Tibial artery (tissue), 4 donors: ENCODE measurements at regions not wholly inside any gene's neighbourhood (a gene's known extent, or its start where the extent isn't known, plus 50 kb on each side); places are given as distances from the start of the nearest gene placed in this dataset.

Source experiments
- DNase-seq, 2 donors: peaks; one replicate each; pipeline ENCODE4 v3.0.0-alpha.2; 2019
- H3K27ac ChIP-seq, 2 donors: fragments of 200-600 bp; sonication (generic) in 1 of 2; 1 replicate in 1 of 2; 2 replicates in 1 of 2; pipeline ENCODE4 v1.5.1; 2018 to 2019; ENCODE audit warnings: mild to moderate bottlenecking in 1 of 2
- H3K27me3 ChIP-seq, 2 donors: fragments of 200-600 bp; sonication (generic) in 1 of 2; one replicate each; pipeline versions ENCODE4 v1.5.1 to v1.6.0; 2016 to 2019
- H3K36me3 ChIP-seq, 3 donors: fragments of 200-600 bp; sonication (generic) in 2 of 3; one replicate each; pipeline ENCODE4 v1.5.1; 2016 to 2019; ENCODE audit warnings: mild to moderate bottlenecking in 2 of 3
- H3K4me1 ChIP-seq, 4 donors: fragments of 200-600 bp; sonication (generic) in 2 of 4; 1 replicate in 3 of 4; 2 replicates in 1 of 4; pipeline ENCODE4 v1.5.1; 2016 to 2019
- H3K4me3 ChIP-seq, 2 donors: fragments of 200-600 bp; sonication (generic) in 1 of 2; 1 replicate in 1 of 2; 2 replicates in 1 of 2; pipeline ENCODE4 v1.5.1; 2018 to 2019; ENCODE audit warnings: mild to moderate bottlenecking in 2 of 2
- H3K9me3 ChIP-seq, 3 donors: fragments of 200-600 bp; sonication (generic) in 1 of 3; one replicate each; pipeline ENCODE4 v1.5.1; 2016 to 2019
- CTCF ChIP-seq, 2 experiments: fragments of 200-600 bp in 1 of 2; fragments of 450-650 bp in 1 of 2; IDR thresholded peaks; one replicate each; pipeline ENCODE4 v1.5.1; 2017 to 2019; ENCODE audit warnings: antibody characterized with exemption in 2 of 2, mild to moderate bottlenecking in 1 of 2, moderate library complexity in 1 of 2
- intact Hi-C: fragments of 100-400 bp; cut with DNase I; formaldehyde crosslinking; loops from one replicate; pipeline ENCODE4 v1.15.0; 2023; ENCODE audit warnings: low total_unique reads

GRCh38 chr3:152019508-152019907 lies 146.1 kb downstream of the SUCNR1 start:
- H3K27ac ChIP-seq = no peak overlapping the region
- H3K36me3 ChIP-seq = no peaks in the 10 kb centered on the region
- no peak for TF ChIP-seq CTCF (IDR thresholded peaks at IDR 0.05)
- H3K9me3 ChIP-seq = no peaks in the 10 kb centered on the region
- H3K27me3 ChIP-seq = no peaks in the 10 kb centered on the region
- H3K4me1 ChIP-seq = peaks cover 0 to 13% (median 7%) of the 10 kb centered on the region in 4 donors
- DNase-seq = no peak
- intact Hi-C loops = no loop called here
- H3K4me3 ChIP-seq = no peak overlapping the region

GRCh38 chr3:152021951-152022461 lies 148.6 kb downstream of the SUCNR1 start:
- H3K4me3 ChIP-seq = no peak overlapping the region
- H3K9me3 ChIP-seq = no peaks in the 10 kb centered on the region
- intact Hi-C loops = no loop called here
- H3K27me3 ChIP-seq = no peaks in the 10 kb centered on the region
- no peak for TF ChIP-seq CTCF (IDR thresholded peaks at IDR 0.05)
- no peaks in the 10 kb centered on the region for H3K36me3 ChIP-seq
- H3K27ac ChIP-seq = peak overlapping the region in 1 of 2 donors; percentile 21
- H3K4me1 ChIP-seq = peaks cover 0 to 31% (median 8%) of the 10 kb centered on the region in 4 donors
- DNase-seq = peak in 1 of 2 donors; percentile 67

GRCh38 chr3:152026033-152026556 lies 152.7 kb downstream of the SUCNR1 start:
- Histone ChIP-seq H3K27ac (peak overlapping the region in 1 of 2 donors; percentile 10), H3K9me3 (no peaks in the 10 kb centered on the region), H3K36me3 (no peaks in the 10 kb centered on the region), H3K27me3 (no peaks in the 10 kb centered on the region), H3K4me3 (no peak overlapping the region), H3K4me1 (peaks cover 0 to 45% (median 7%) of the 10 kb centered on the region in 4 donors)
- TF ChIP-seq CTCF (IDR thresholded peaks at IDR 0.05) = peak; percentile 29 to 38
- no peak for DNase-seq
- intact Hi-C loops = no loop called here

- Histone ChIP-seq H3K4me3 (no peak overlapping the region), H3K4me1 (peaks cover 0 to 34% (median 4%) of the 10 kb centered on the region in 4 donors), H3K9me3 (no peaks in the 10 kb centered on the region), H3K27me3 (no peaks in the 10 kb centered on the region), H3K36me3 (no peaks in the 10 kb centered on the region), H3K27ac (peak overlapping the region; percentile 18 to 46)
- intact Hi-C loops = no loop called here
- no peak for DNase-seq
- no peak for TF ChIP-seq CTCF (IDR thresholded peaks at IDR 0.05)
Measured at GRCh38 chr3:152030320-152030719, 156.9 kb downstream of the SUCNR1 start.

- Histone ChIP-seq H3K4me3 (no peak overlapping the region), H3K4me1 (peaks cover 0 to 33% (median 3%) of the 10 kb centered on the region in 4 donors), H3K27me3 (no peaks in the 10 kb centered on the region), H3K27ac (no peak overlapping the region), H3K36me3 (no peaks in the 10 kb centered on the region), H3K9me3 (no peaks in the 10 kb centered on the region)
- no peak for TF ChIP-seq CTCF (IDR thresholded peaks at IDR 0.05)
- intact Hi-C loops = no loop called here
- DNase-seq = no peak
Measured at GRCh38 chr3:152031321-152031720, 157.9 kb downstream of the SUCNR1 start.
